ENCODE measurements at regions not wholly inside any gene's neighbourhood (a gene's known extent, or its start where the extent isn't known, plus 50 kb on each side); places are given as distances from the start of the nearest gene placed in this dataset.

GRCh38 chr18:66168685-66169235 is 417.9 kb downstream of the CDH7 start:
- H3K27ac ChIP-seq = no peak overlapping the region
- no peak for TF ChIP-seq CTCF (conservative IDR thresholded peaks at IDR 0.05)

- H3K27ac ChIP-seq = no peak overlapping the region
- no peak for TF ChIP-seq CTCF (conservative IDR thresholded peaks at IDR 0.05)
These were observed 417.2 kb downstream of the CDH7 start for GRCh38 chr18:66167829-66168684.

- no peak for TF ChIP-seq CTCF (conservative IDR thresholded peaks at IDR 0.05)
- no peak overlapping the region for H3K27ac ChIP-seq
These were observed 409.2 kb downstream of the CDH7 start for GRCh38 chr18:66160007-66160406.

DNA sequence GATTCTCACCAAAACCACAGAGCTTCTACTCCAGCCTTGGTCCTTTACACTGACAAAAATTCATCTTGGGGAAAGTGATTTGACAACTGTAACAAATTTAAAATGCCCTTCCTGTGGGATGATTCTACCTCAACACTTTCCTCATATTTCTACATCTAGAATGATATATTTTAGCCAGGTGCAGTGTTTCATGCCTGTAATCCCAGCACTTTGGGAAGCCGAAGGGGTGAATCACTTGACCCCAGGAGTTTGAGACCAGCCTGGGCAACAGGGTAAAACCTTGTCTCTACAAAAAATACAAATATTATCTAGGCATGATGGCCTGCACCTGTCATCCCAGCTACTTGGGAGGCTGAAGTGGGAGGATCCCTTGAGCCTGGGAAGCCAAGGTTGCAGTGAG is 408.6 kb downstream of the CDH7 start:
- TF ChIP-seq CTCF (conservative IDR thresholded peaks at IDR 0.05) = no peak
- no peak overlapping the region for H3K27ac ChIP-seq

GRCh38 chr18:66156946-66157687 is 406.3 kb downstream of the CDH7 start:
- no peak overlapping the region for H3K27ac ChIP-seq
- TF ChIP-seq CTCF (conservative IDR thresholded peaks at IDR 0.05) = no peak

- TF ChIP-seq CTCF (conservative IDR thresholded peaks at IDR 0.05) = no peak
- no peak overlapping the region for H3K27ac ChIP-seq
These were observed 399.8 kb downstream of the CDH7 start for GRCh38 chr18:66150650-66151049.

DNA sequence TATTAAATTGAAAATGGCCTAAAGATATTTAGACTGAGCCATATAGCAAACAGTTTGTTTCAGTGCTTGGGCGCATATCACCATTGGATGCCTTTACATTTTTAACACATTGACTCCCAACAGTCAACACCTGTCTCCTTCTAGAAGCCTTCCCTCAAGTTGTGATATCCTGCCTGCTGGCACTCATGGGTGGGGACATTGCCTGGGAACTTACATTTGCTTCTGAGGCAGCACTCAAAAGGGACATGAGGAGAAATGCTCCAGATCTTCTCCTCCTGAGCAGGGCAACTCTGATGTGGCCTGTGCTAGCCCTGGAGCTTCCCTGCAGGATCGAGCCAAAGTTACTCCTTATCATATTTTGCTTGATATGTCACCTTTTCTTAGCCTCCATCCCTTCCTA is 392.2 kb downstream of the CDH7 start:
- TF ChIP-seq CTCF (conservative IDR thresholded peaks at IDR 0.05) = no peak
- no peak overlapping the region for H3K27ac ChIP-seq
